Tibial nerve (tissue), 4 donors: ENCODE measurements at regions not wholly inside any gene's neighbourhood (a gene's known extent, or its start where the extent isn't known, plus 50 kb on each side); places are given as distances from the start of the nearest gene placed in this dataset.

Experiments used
- EP300 ChIP-seq, 2 donors: sonication (generic); formaldehyde crosslinking; IDR thresholded peaks; one replicate each; pipeline ENCODE4 v1.6.1; 2017; ENCODE audit warnings: antibody characterized with exemption in 2 of 2, mild to moderate bottlenecking in 1 of 2
- POLR2A ChIP-seq, 2 donors: fragments of 450-650 bp; IDR thresholded peaks; one replicate each; pipeline ENCODE4 v1.6.1; 2017; ENCODE audit warnings: antibody characterized with exemption in 2 of 2, mild to moderate bottlenecking in 2 of 2, moderate library complexity in 2 of 2
- TF ChIP-seq, protein P1 (sequence below), 5 experiments: fragments of 200-600 bp in 3 of 5; fragments of 450-650 bp in 2 of 5; sonication (generic) in 3 of 5; IDR thresholded peaks; one replicate each; pipeline ENCODE4 v1.5.1; 2016 to 2019; ENCODE audit warnings: antibody characterized with exemption in 5 of 5, mild to moderate bottlenecking in 3 of 5, moderate library complexity in 2 of 5

DNA sequence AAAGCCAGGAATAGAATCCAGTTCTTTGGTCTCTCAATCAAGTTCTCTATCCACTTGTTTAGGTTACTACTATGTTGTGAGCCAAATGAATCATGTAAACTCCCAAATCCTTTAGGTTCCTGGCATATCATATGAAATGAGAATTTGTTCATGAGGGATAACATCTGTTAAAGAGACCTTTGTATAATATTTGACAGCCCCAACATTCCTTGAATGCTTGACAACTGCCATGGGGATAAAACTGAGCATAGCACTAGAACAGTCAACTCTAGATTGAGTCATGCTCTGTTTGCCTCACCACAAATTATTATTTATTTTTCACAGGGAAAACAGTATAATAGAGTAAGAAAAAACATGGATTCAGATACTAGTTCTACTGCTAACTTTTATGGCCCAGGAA is 93.3 kb downstream of the NAA11 start:
- TF ChIP-seq, protein P1, sequence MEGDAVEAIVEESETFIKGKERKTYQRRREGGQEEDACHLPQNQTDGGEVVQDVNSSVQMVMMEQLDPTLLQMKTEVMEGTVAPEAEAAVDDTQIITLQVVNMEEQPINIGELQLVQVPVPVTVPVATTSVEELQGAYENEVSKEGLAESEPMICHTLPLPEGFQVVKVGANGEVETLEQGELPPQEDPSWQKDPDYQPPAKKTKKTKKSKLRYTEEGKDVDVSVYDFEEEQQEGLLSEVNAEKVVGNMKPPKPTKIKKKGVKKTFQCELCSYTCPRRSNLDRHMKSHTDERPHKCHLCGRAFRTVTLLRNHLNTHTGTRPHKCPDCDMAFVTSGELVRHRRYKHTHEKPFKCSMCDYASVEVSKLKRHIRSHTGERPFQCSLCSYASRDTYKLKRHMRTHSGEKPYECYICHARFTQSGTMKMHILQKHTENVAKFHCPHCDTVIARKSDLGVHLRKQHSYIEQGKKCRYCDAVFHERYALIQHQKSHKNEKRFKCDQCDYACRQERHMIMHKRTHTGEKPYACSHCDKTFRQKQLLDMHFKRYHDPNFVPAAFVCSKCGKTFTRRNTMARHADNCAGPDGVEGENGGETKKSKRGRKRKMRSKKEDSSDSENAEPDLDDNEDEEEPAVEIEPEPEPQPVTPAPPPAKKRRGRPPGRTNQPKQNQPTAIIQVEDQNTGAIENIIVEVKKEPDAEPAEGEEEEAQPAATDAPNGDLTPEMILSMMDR (IDR thresholded peaks at IDR 0.05) = no peak
- TF ChIP-seq POLR2A (IDR thresholded peaks at IDR 0.05) (no peak), EP300 (IDR thresholded peaks at IDR 0.05) (no peak)
